ENCODE measurements at regions not wholly inside any gene's neighbourhood (a gene's known extent, or its start where the extent isn't known, plus 50 kb on each side); places are given as distances from the start of the nearest gene placed in this dataset.

DNA sequence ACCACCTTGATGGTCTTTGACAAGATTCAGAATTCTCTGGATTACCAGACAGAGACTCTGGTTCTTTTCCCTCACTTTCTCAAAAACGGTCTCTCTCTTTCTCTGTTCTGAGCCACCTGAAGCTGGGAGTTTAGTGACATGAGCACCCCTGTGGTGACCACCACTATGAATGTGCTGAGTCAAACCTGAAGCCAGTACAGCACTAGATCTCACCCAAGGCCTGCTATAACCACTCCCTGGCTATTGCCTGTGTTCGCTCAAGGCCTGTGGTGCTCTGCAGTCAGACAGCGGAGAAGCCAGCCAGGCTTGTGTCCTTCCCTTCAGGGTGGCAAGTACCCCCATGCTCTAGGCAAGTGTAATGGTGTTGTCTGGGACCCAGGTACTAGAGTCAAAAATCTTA, 828.9 kb upstream of the NXPH2 start:
- ChIA-PET POLR2A (no interaction called here), CTCF (no interaction called here)
- Histone ChIP-seq H3K4me3 (ENCODE audit: control insufficient read depth in 1 of 7, extremely low read depth in 1 of 7, insufficient read depth in 4 of 7, low read depth in 2 of 7, low read length in 6 of 7) (no peak overlapping the region), H3K27ac (ENCODE audit: insufficient read depth in 1 of 2, low read depth in 1 of 2, low read length in 2 of 2, poor library complexity in 1 of 2, severe bottlenecking in 2 of 2) (no peak overlapping the region), H3K36me3 (ENCODE audit: control insufficient read depth in 4 of 4, insufficient read depth in 4 of 4, low read length in 3 of 4) (no peaks in the 10 kb centered on the region), H3K27me3 (replicated peaks in 2 of 5; ENCODE audit: control insufficient read depth in 4 of 5, insufficient read depth in 5 of 5, low read length in 4 of 5) (no peaks in the 10 kb centered on the region), H3K4me1 (ENCODE audit: control extremely low read depth in 1 of 4, control insufficient read depth in 4 of 4, insufficient read depth in 4 of 4, low read length in 3 of 4) (no peaks in the 10 kb centered on the region), H3K9me3 (ENCODE audit: control extremely low read depth in 1 of 5, control insufficient read depth in 4 of 5, insufficient read depth in 2 of 5, low read depth in 1 of 5, low read length in 4 of 5) (peaks cover 0 to 2% (median 0%) of the 10 kb centered on the region in 5 experiments)
- WGBS (ENCODE audit: insufficient coverage), result 75% methylated on average over 3 of the region's 3 CpGs
- no peak for DNase-seq

DNA sequence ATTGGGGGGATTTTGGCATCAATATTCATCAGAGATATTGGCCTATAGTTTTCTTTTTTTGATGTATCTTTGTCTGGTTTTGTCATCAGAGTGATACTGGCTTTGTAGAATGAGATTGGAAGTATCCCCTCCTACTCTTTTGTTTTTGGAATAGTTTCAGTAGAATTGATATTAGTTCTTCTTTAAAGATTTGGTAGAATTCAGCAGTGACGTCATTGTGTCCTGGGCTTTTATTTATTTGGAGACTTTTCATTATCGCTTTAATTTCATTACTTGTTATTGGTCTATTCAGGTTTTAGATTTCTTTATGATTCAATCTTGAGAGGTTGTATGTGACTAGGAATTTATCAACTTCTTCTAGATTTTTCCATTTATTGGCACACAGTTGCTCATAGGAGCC, 825.5 kb upstream of the NXPH2 start:
- no peaks in the 10 kb centered on the region for H3K27me3 ChIP-seq (replicated peaks in 2 of 5; ENCODE audit: control insufficient read depth in 4 of 5, insufficient read depth in 5 of 5, low read length in 4 of 5)
- no peaks in the 10 kb centered on the region for H3K36me3 ChIP-seq (ENCODE audit: control insufficient read depth in 4 of 4, insufficient read depth in 4 of 4, low read length in 3 of 4)
- no peak overlapping the region for H3K4me3 ChIP-seq (ENCODE audit: control insufficient read depth in 1 of 7, extremely low read depth in 1 of 7, insufficient read depth in 4 of 7, low read depth in 2 of 7, low read length in 6 of 7)
- peaks cover 0 to 2% (median 0%) of the 10 kb centered on the region in 5 experiments for H3K9me3 ChIP-seq (ENCODE audit: control extremely low read depth in 1 of 5, control insufficient read depth in 4 of 5, insufficient read depth in 2 of 5, low read depth in 1 of 5, low read length in 4 of 5)
- POLR2A ChIA-PET, result no interaction called here
- H3K27ac ChIP-seq (ENCODE audit: insufficient read depth in 1 of 2, low read depth in 1 of 2, low read length in 2 of 2, poor library complexity in 1 of 2, severe bottlenecking in 2 of 2), result no peak overlapping the region
- DNase-seq, result no peak
- CTCF ChIA-PET, result no interaction called here
- no peaks in the 10 kb centered on the region for H3K4me1 ChIP-seq (ENCODE audit: control extremely low read depth in 1 of 4, control insufficient read depth in 4 of 4, insufficient read depth in 4 of 4, low read length in 3 of 4)
- WGBS (ENCODE audit: insufficient coverage), result 100% methylated on average over 1 of the region's 2 CpGs

DNA sequence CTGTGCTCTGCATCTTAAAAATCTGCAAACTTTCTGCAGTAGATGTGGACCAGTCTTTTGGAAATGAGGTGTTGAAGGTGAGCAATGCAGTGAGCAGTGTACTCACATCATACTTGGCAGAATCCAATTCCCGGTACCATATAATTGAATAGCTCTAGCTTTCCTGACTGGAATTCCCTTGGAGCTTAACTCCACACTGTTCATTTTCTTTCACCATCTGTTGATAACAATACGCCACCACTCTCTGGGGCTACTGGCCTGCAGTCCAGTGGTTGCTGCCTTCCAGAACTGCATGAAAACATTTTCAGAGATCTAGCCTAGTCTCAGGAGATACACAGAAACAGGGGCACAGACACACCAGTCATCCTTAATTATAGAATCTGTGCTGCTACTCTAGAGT, 820.0 kb upstream of the NXPH2 start:
- no peaks in the 10 kb centered on the region for H3K36me3 ChIP-seq (ENCODE audit: control insufficient read depth in 4 of 4, insufficient read depth in 4 of 4, low read length in 3 of 4)
- H3K4me3 ChIP-seq (ENCODE audit: control insufficient read depth in 1 of 7, extremely low read depth in 1 of 7, insufficient read depth in 4 of 7, low read depth in 2 of 7, low read length in 6 of 7), result no peak overlapping the region
- H3K27ac ChIP-seq (ENCODE audit: insufficient read depth in 1 of 2, low read depth in 1 of 2, low read length in 2 of 2, poor library complexity in 1 of 2, severe bottlenecking in 2 of 2), result no peak overlapping the region
- no peaks in the 10 kb centered on the region for H3K4me1 ChIP-seq (ENCODE audit: control extremely low read depth in 1 of 4, control insufficient read depth in 4 of 4, insufficient read depth in 4 of 4, low read length in 3 of 4)
- CTCF ChIA-PET, result interaction anchor here (0.6 kb wide), 1 partner anchor 22 kb away, joined by 3 read pairs; no protein-coding TSS in a partner anchor
- H3K9me3 ChIP-seq (ENCODE audit: control extremely low read depth in 1 of 5, control insufficient read depth in 4 of 5, insufficient read depth in 2 of 5, low read depth in 1 of 5, low read length in 4 of 5), result no peaks in the 10 kb centered on the region
- H3K27me3 ChIP-seq (replicated peaks in 2 of 5; ENCODE audit: control insufficient read depth in 4 of 5, insufficient read depth in 5 of 5, low read length in 4 of 5), result no peaks in the 10 kb centered on the region
- 50% methylated on average over 2 of the region's 2 CpGs for WGBS (ENCODE audit: insufficient coverage)
- no peak for DNase-seq
- POLR2A ChIA-PET, result no interaction called here

DNA sequence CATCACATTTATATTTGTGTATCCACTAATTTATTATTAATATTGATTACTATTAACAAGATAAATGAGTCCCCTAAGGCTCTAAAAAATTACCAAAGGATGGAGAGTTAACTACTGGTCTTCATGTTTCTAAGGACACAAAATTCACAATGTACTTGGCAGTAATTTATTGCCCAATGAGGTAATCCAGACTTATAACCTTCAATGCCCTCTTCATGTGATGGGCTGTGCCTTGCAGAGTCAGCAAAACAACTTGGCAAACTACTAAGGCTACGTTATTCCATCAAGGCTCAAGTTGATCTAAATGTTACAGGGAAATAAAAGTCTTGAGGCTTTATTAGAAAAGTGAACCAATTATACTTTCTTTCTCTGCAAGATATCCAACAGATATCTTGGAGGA, 804.9 kb upstream of the NXPH2 start:
- whole genome bisulfite sequencing (ENCODE audit: insufficient coverage), result no CpG with 5 or more reads among the region's 1 CpG
- no peaks in the 10 kb centered on the region for H3K27me3 ChIP-seq (replicated peaks in 2 of 5; ENCODE audit: control insufficient read depth in 4 of 5, insufficient read depth in 5 of 5, low read length in 4 of 5)
- ChIA-PET POLR2A (no interaction called here), CTCF (no interaction called here)
- no peaks in the 10 kb centered on the region for H3K4me1 ChIP-seq (ENCODE audit: control extremely low read depth in 1 of 4, control insufficient read depth in 4 of 4, insufficient read depth in 4 of 4, low read length in 3 of 4)
- DNase-seq, result no peak
- peaks cover 0 to 1% (median 0%) of the 10 kb centered on the region in 5 experiments for H3K9me3 ChIP-seq (ENCODE audit: control extremely low read depth in 1 of 5, control insufficient read depth in 4 of 5, insufficient read depth in 2 of 5, low read depth in 1 of 5, low read length in 4 of 5)
- H3K27ac ChIP-seq (ENCODE audit: insufficient read depth in 1 of 2, low read depth in 1 of 2, low read length in 2 of 2, poor library complexity in 1 of 2, severe bottlenecking in 2 of 2), result no peak overlapping the region
- H3K4me3 ChIP-seq (ENCODE audit: control insufficient read depth in 1 of 7, extremely low read depth in 1 of 7, insufficient read depth in 4 of 7, low read depth in 2 of 7, low read length in 6 of 7), result no peak overlapping the region
- no peaks in the 10 kb centered on the region for H3K36me3 ChIP-seq (ENCODE audit: control insufficient read depth in 4 of 4, insufficient read depth in 4 of 4, low read length in 3 of 4)

DNA sequence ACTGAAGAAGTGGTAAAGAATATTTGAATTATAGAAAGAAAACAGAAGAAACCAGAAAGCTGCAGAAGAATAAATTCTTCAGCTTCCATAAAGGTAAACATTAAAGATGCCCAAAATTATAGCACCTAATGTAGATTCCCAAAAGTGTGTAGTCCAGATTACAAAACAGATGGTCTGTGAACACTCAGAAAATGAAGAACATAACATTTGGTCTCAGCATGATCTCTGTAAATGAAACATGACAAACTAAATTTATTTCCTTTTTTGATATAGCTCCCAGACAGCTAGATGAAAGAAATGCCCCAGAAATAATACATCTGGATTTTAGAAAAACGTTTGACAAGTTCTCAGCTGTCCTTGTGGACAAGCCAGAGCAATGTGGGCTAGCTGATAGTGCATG, 794.2 kb upstream of the NXPH2 start:
- ChIA-PET POLR2A (no interaction called here), CTCF (no interaction called here)
- H3K27ac ChIP-seq (ENCODE audit: insufficient read depth in 1 of 2, low read depth in 1 of 2, low read length in 2 of 2, poor library complexity in 1 of 2, severe bottlenecking in 2 of 2), result no peak overlapping the region
- H3K4me1 ChIP-seq (ENCODE audit: control extremely low read depth in 1 of 4, control insufficient read depth in 4 of 4, insufficient read depth in 4 of 4, low read length in 3 of 4), result no peaks in the 10 kb centered on the region
- H3K4me3 ChIP-seq (ENCODE audit: control insufficient read depth in 1 of 7, extremely low read depth in 1 of 7, insufficient read depth in 4 of 7, low read depth in 2 of 7, low read length in 6 of 7), result no peak overlapping the region
- H3K36me3 ChIP-seq (ENCODE audit: control insufficient read depth in 4 of 4, insufficient read depth in 4 of 4, low read length in 3 of 4), result no peaks in the 10 kb centered on the region
- H3K9me3 ChIP-seq (ENCODE audit: control extremely low read depth in 1 of 5, control insufficient read depth in 4 of 5, insufficient read depth in 2 of 5, low read depth in 1 of 5, low read length in 4 of 5), result no peaks in the 10 kb centered on the region
- DNase-seq, result no peak
- 0% methylated on average over 1 of the region's 1 CpG for WGBS (ENCODE audit: insufficient coverage)
- no peaks in the 10 kb centered on the region for H3K27me3 ChIP-seq (replicated peaks in 2 of 5; ENCODE audit: control insufficient read depth in 4 of 5, insufficient read depth in 5 of 5, low read length in 4 of 5)

DNA sequence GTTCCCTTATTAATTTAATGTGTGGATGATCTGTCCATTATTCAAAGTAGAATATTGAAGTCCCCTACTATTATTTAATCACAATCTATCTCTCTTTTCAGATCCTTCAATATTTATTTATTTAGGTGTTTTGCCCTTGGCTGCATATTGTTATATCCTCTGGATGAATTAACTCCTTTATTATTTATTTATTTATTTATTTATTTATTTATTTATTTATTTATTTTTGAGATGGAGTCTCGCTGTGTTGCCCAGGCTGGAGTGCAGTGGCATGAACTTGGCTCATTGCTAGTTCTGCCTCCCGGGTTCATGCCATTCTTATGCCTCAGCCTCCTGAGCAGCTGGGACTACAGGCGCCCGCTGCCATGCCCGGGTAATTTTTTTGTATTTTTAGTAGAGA, 776.6 kb upstream of the NXPH2 start:
- ChIA-PET CTCF (no interaction called here), POLR2A (no interaction called here)

DNA sequence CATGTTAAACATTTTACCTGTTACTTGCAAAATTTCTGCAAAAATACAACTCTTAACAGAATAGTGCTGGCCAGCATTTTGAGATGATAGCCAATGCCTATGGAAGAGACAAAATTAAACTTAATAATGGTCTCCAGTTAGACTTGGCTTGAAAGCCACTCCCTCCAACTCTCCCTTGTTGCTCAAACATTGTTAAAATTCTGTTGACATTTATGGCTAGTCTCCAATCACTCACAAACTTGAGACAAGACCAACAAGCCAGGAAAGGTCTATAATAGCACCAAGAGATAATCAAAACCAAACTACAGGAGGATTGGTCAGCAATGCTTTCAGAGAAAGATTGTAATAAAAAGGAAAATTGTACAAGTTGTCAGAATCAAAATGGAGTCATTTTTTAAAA, 770.7 kb upstream of the NXPH2 start:
- no peak for DNase-seq
- no peak overlapping the region for H3K27ac ChIP-seq (ENCODE audit: insufficient read depth in 1 of 2, low read depth in 1 of 2, low read length in 2 of 2, poor library complexity in 1 of 2, severe bottlenecking in 2 of 2)
- POLR2A ChIA-PET, result no interaction called here
- no peak overlapping the region for H3K4me3 ChIP-seq (ENCODE audit: control insufficient read depth in 1 of 7, extremely low read depth in 1 of 7, insufficient read depth in 4 of 7, low read depth in 2 of 7, low read length in 6 of 7)
- H3K27me3 ChIP-seq (replicated peaks in 2 of 5; ENCODE audit: control insufficient read depth in 4 of 5, insufficient read depth in 5 of 5, low read length in 4 of 5), result no peaks in the 10 kb centered on the region
- H3K9me3 ChIP-seq (ENCODE audit: control extremely low read depth in 1 of 5, control insufficient read depth in 4 of 5, insufficient read depth in 2 of 5, low read depth in 1 of 5, low read length in 4 of 5), result no peaks in the 10 kb centered on the region
- no peaks in the 10 kb centered on the region for H3K4me1 ChIP-seq (ENCODE audit: control extremely low read depth in 1 of 4, control insufficient read depth in 4 of 4, insufficient read depth in 4 of 4, low read length in 3 of 4)
- no peaks in the 10 kb centered on the region for H3K36me3 ChIP-seq (ENCODE audit: control insufficient read depth in 4 of 4, insufficient read depth in 4 of 4, low read length in 3 of 4)
- CTCF ChIA-PET, result no interaction called here

More for the DNA sequence above, 776.6 kb upstream of the NXPH2 start:
- no peak overlapping the region for H3K4me3 ChIP-seq (ENCODE audit: control insufficient read depth in 1 of 7, extremely low read depth in 1 of 7, insufficient read depth in 4 of 7, low read depth in 2 of 7, low read length in 6 of 7)
- no peaks in the 10 kb centered on the region for H3K36me3 ChIP-seq (ENCODE audit: control insufficient read depth in 4 of 4, insufficient read depth in 4 of 4, low read length in 3 of 4)
- peaks cover 0 to 4% (median 0%) of the 10 kb centered on the region in 5 experiments for H3K9me3 ChIP-seq (ENCODE audit: control extremely low read depth in 1 of 5, control insufficient read depth in 4 of 5, insufficient read depth in 2 of 5, low read depth in 1 of 5, low read length in 4 of 5)
- DNase-seq, result no peak
- no peaks in the 10 kb centered on the region for H3K4me1 ChIP-seq (ENCODE audit: control extremely low read depth in 1 of 4, control insufficient read depth in 4 of 4, insufficient read depth in 4 of 4, low read length in 3 of 4)
- no peaks in the 10 kb centered on the region for H3K27me3 ChIP-seq (replicated peaks in 2 of 5; ENCODE audit: control insufficient read depth in 4 of 5, insufficient read depth in 5 of 5, low read length in 4 of 5)
- no peak overlapping the region for H3K27ac ChIP-seq (ENCODE audit: insufficient read depth in 1 of 2, low read depth in 1 of 2, low read length in 2 of 2, poor library complexity in 1 of 2, severe bottlenecking in 2 of 2)
- 92% methylated on average over 2 of the region's 5 CpGs for WGBS (ENCODE audit: insufficient coverage)

DNA sequence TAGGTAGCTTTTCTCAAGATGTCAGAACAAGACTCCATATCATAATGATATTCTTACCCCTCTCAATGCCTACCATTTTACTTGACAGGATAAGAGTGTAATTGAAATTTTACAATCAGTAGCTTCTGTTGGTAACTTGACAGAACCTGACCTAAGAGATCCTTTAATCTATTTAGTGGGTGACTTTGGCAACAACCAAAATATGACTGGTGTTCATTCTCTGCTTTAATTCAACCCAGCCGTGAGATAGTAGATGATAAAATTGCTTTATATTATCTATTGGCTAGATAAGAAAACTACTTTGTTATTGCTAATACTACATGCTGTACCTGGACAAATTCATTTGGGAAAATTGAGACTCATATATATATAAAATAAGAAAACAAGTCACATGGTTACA, 770.2 kb upstream of the NXPH2 start:
- no peak overlapping the region for H3K27ac ChIP-seq (ENCODE audit: insufficient read depth in 1 of 2, low read depth in 1 of 2, low read length in 2 of 2, poor library complexity in 1 of 2, severe bottlenecking in 2 of 2)
- H3K4me1 ChIP-seq (ENCODE audit: control extremely low read depth in 1 of 4, control insufficient read depth in 4 of 4, insufficient read depth in 4 of 4, low read length in 3 of 4), result no peaks in the 10 kb centered on the region
- WGBS (ENCODE audit: insufficient coverage), result no CpG with 5 or more reads among the region's 1 CpG
- no peak for DNase-seq
- no peaks in the 10 kb centered on the region for H3K9me3 ChIP-seq (ENCODE audit: control extremely low read depth in 1 of 5, control insufficient read depth in 4 of 5, insufficient read depth in 2 of 5, low read depth in 1 of 5, low read length in 4 of 5)
- H3K4me3 ChIP-seq (ENCODE audit: control insufficient read depth in 1 of 7, extremely low read depth in 1 of 7, insufficient read depth in 4 of 7, low read depth in 2 of 7, low read length in 6 of 7), result no peak overlapping the region
- ChIA-PET POLR2A (no interaction called here), CTCF (no interaction called here)
- H3K36me3 ChIP-seq (ENCODE audit: control insufficient read depth in 4 of 4, insufficient read depth in 4 of 4, low read length in 3 of 4), result no peaks in the 10 kb centered on the region
- H3K27me3 ChIP-seq (replicated peaks in 2 of 5; ENCODE audit: control insufficient read depth in 4 of 5, insufficient read depth in 5 of 5, low read length in 4 of 5), result no peaks in the 10 kb centered on the region
